IMR-90 (cell line): ENCODE measurements at regions not wholly inside any gene's neighbourhood (a gene's known extent, or its start where the extent isn't known, plus 50 kb on each side); places are given as distances from the start of the nearest gene placed in this dataset.

ENCODE experiments used
- BHLHE40 ChIP-seq: fragments of 150-350 bp; IDR thresholded peaks from 2 replicates; pipeline ENCODE4 v1.6.1; 2016; ENCODE audit warnings: mild to moderate bottlenecking, low read depth, low read length
- CEBPB ChIP-seq: IDR thresholded peaks from 2 replicates; pipeline ENCODE4 v1.6.1; 2012; ENCODE audit warnings: low read depth, low read length, improper control_type of control experiment
- CHD1 ChIP-seq: IDR thresholded peaks from 2 replicates; pipeline ENCODE4 v1.6.1; 2012; ENCODE audit warnings: low read depth, low read length, improper control_type of control experiment
- MXI1 ChIP-seq: IDR thresholded peaks from 2 replicates; pipeline ENCODE4 v1.6.1; 2012; ENCODE audit warnings: low read depth, mild to moderate bottlenecking, low read length, moderate library complexity, borderline replicate concordance
- NFE2L2 ChIP-seq: fragments of 150-350 bp; IDR thresholded peaks from 2 replicates; pipeline ENCODE4 v1.6.1; 2016; ENCODE audit warnings: low read depth, mild to moderate bottlenecking, low read length
- POLR2A ChIP-seq: IDR thresholded peaks from 2 replicates; pipeline ENCODE4 v1.6.1; 2012; ENCODE audit warnings: mild to moderate bottlenecking, low read depth, low read length
- RAD21 ChIP-seq: IDR thresholded peaks from 2 replicates; pipeline ENCODE4 v1.6.1; 2012; ENCODE audit warnings: low read length, improper control_type of control experiment
- RCOR1 ChIP-seq: IDR thresholded peaks from 2 replicates; pipeline ENCODE4 v1.6.1; 2012; ENCODE audit warnings: mild to moderate bottlenecking, low read length, improper control_type of control experiment; ENCODE audit not compliant: insufficient replicate concordance
- RFX5 ChIP-seq: IDR thresholded peaks from 2 replicates; pipeline ENCODE4 v1.8.0; 2012; ENCODE audit warnings: low read depth, mild to moderate bottlenecking, low read length, moderate library complexity
- SMC3 ChIP-seq: fragments of 150-350 bp; IDR thresholded peaks from 2 replicates; pipeline ENCODE4 v1.6.1; 2016; ENCODE audit warnings: low read depth, mild to moderate bottlenecking, antibody characterized with exemption, low read length, moderate library complexity
- TF ChIP-seq, protein P1 (sequence below): conservative IDR thresholded peaks from 2 replicates; pipeline ENCODE4 v1.5.1; 2012; ENCODE audit warnings: mild to moderate bottlenecking, low read depth, low read length, improper control_type of control experiment

DNA sequence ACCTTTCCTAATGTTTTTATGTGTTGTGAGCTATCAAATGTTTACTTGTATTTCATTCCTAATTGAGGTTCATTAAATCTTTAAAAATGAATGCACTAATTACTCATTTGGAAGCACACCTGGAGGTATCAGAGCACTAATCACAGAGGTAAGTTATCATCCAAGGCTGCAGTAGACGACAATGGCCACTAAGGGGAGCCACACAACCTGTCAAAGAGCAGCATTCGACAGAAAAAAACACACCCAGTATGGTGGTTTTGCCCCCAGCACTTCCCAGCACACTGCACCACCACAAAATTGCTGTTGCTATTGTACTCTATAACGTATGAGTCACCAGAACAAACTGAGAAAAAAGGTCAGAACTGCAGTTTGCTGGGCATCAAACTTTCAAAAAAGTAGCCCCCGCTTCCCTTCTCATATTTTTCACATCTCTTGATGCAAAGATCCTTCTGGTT, 205.9 kb upstream of the IGF1R start:
- TF ChIP-seq, protein P1, sequence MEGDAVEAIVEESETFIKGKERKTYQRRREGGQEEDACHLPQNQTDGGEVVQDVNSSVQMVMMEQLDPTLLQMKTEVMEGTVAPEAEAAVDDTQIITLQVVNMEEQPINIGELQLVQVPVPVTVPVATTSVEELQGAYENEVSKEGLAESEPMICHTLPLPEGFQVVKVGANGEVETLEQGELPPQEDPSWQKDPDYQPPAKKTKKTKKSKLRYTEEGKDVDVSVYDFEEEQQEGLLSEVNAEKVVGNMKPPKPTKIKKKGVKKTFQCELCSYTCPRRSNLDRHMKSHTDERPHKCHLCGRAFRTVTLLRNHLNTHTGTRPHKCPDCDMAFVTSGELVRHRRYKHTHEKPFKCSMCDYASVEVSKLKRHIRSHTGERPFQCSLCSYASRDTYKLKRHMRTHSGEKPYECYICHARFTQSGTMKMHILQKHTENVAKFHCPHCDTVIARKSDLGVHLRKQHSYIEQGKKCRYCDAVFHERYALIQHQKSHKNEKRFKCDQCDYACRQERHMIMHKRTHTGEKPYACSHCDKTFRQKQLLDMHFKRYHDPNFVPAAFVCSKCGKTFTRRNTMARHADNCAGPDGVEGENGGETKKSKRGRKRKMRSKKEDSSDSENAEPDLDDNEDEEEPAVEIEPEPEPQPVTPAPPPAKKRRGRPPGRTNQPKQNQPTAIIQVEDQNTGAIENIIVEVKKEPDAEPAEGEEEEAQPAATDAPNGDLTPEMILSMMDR: peak; percentile 79
- TF ChIP-seq MXI1 (no peak), POLR2A (no peak), BHLHE40 (no peak), SMC3 (peak; percentile 64), RFX5 (no peak), CEBPB (no peak), RCOR1 (no peak), RAD21 (peak; percentile 84), CHD1 (no peak), NFE2L2 (no peak)
